Keratinocyte (primary cell): ENCODE measurements at regions not wholly inside any gene's neighbourhood (a gene's known extent, or its start where the extent isn't known, plus 50 kb on each side); places are given as distances from the start of the nearest gene placed in this dataset.

Source experiments
- DNase-seq: peaks from one replicate; pipeline ENCODE4 v3.0.0-alpha.2; 2011; ENCODE audit warnings: low read depth, missing footprints, low spot score
- FAIRE-seq: peaks from 2 replicates; lab custom pipeline; 2011; peaks lifted over from hg19 to GRCh38; lab: Jason Lieb, UNC
- H2AFZ ChIP-seq: 2 replicates; pipeline ENCODE4 v1.6.0; 2012; ENCODE audit warnings: low read length, control low read depth, inconsistent platforms; ENCODE audit not compliant: control insufficient read depth
- H3K27ac ChIP-seq: 2 replicates; pipeline ENCODE4 v1.5.1; 2011; ENCODE audit warnings: low read length; ENCODE audit not compliant: control insufficient read depth, insufficient read depth
- H3K27me3 ChIP-seq: 3 replicates; pipeline ENCODE4 v1.6.0; 2011; ENCODE audit warnings: low read length; ENCODE audit not compliant: control insufficient read depth, insufficient read depth; ENCODE audit errors: extremely low read depth
- H3K36me3 ChIP-seq, 2 experiments: 2 replicates in 1 of 2; 3 replicates in 1 of 2; pipeline ENCODE4 v1.5.1; 2011; ENCODE audit warnings: low read length in 2 of 2, mild to moderate bottlenecking in 1 of 2; ENCODE audit not compliant: control insufficient read depth in 2 of 2, insufficient read depth in 2 of 2; ENCODE audit errors: extremely low read depth in 1 of 2
- H3K4me1 ChIP-seq: 3 replicates; pipeline ENCODE4 v1.5.1; 2011; ENCODE audit warnings: low read length; ENCODE audit not compliant: control insufficient read depth, insufficient read depth; ENCODE audit errors: extremely low read depth
- H3K4me2 ChIP-seq: 3 replicates; pipeline ENCODE4 v1.6.0; 2011; ENCODE audit warnings: low read depth, low read length; ENCODE audit not compliant: control insufficient read depth, insufficient read depth; ENCODE audit errors: extremely low read depth
- H3K4me3 ChIP-seq, 3 experiments: fragments of 200-600 bp in 1 of 3; sonication (generic) in 1 of 3; 2 replicates in 2 of 3; 3 replicates in 1 of 3; pipeline ENCODE4 v1.5.1; 2011 to 2016; ENCODE audit warnings: low read length in 3 of 3, mild to moderate bottlenecking in 3 of 3, control low read depth in 2 of 3, inconsistent platforms in 1 of 3, low read depth in 1 of 3, mixed read lengths in 1 of 3, mixed run types in 1 of 3, moderate library complexity in 1 of 3; ENCODE audit not compliant: control insufficient read depth in 2 of 3, insufficient read depth in 2 of 3; ENCODE audit errors: extremely low read depth in 1 of 3
- H3K79me2 ChIP-seq: 2 replicates; pipeline ENCODE4 v1.6.0; 2012; ENCODE audit warnings: low read length; ENCODE audit not compliant: control insufficient read depth, insufficient read depth
- H3K9ac ChIP-seq: 3 replicates; pipeline ENCODE4 v1.6.0; 2011; ENCODE audit warnings: low read length; ENCODE audit not compliant: control insufficient read depth, insufficient read depth; ENCODE audit errors: extremely low read depth
- H3K9me1 ChIP-seq: 3 replicates; pipeline ENCODE4 v1.6.0; 2011; ENCODE audit warnings: low read length; ENCODE audit not compliant: control insufficient read depth, insufficient read depth; ENCODE audit errors: extremely low read depth
- H3K9me3 ChIP-seq: 2 replicates; pipeline ENCODE4 v1.5.1; 2012; ENCODE audit warnings: low read depth, low read length; ENCODE audit not compliant: control insufficient read depth
- H4K20me1 ChIP-seq: 3 replicates; pipeline ENCODE4 v1.6.0; 2011; ENCODE audit warnings: low read length; ENCODE audit not compliant: control insufficient read depth, insufficient read depth; ENCODE audit errors: extremely low read depth
- EZH2 ChIP-seq: IDR thresholded peaks from one replicate; pipeline ENCODE4 v1.6.1; 2012; ENCODE audit warnings: inconsistent platforms, mild to moderate bottlenecking, low read length, moderate library complexity
- dilution Hi-C: fragments of 300-500 bp; cut with MboI; formaldehyde crosslinking; loops from one replicate; pipeline ENCODE4 v1.7.0; 2020; ENCODE audit warnings: low sequenced_read_pairs; ENCODE audit not compliant: extremely low pct_ligation_motif_present
- TF ChIP-seq, protein P1 (sequence below), 3 experiments: IDR thresholded peaks in 1 of 3; conservative IDR thresholded peaks in 1 of 3; optimal IDR thresholded peaks in 1 of 3; 2 replicates in 2 of 3; 3 replicates in 1 of 3; pipeline versions ENCODE3 to v1.5.1; 2011; ENCODE audit warnings: low read length in 3 of 3, mild to moderate bottlenecking in 3 of 3, moderate library complexity in 2 of 3, control low read depth in 1 of 3, inconsistent platforms in 1 of 3; ENCODE audit not compliant: insufficient read depth in 2 of 3; ENCODE audit errors: extremely low read depth in 1 of 3

DNA sequence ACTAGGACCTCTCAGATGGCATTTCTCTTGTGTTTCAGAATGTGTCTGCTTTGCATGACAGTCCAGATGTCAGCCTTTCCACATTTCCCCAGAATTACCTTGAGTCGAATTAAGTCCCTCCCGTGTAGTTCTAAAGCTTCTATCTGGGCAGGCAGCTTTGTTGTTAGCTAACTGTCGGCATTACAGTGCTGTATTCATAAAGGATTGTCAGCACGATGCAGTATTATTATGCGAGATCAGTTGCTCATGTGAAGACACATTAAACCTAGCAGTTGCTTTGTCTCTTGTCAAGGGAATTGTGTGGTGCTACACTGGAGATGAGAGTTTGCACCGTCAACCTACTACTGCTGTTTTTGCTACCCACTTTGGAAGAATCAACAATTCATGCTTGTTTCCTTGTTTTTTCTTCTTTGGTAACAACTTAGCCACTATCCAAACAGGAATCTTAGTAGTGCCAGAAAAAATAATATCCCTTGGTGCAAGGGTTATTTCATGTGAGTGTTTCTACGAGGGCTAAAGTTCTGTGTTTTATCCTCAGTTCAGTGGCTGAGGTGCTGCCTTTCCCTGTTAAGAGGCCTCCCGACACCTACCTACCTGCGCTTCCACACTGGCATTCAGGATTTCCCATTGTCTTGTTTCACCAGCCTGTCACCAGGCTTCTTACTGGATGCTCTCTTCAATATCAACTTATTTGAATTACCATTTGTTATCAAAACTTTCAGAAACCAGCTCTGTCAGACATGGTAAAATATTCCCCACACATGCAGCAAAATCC is 297.9 kb upstream of the G2E3 start:
- Histone ChIP-seq H3K9me1 (no peaks in the 10 kb centered on the region), H3K27ac (no peak overlapping the region), H3K9me3 (no peaks in the 10 kb centered on the region), H3K4me1 (no peaks in the 10 kb centered on the region), H4K20me1 (no peaks in the 10 kb centered on the region), H3K4me2 (no peak overlapping the region), H3K36me3 (no peaks in the 10 kb centered on the region), H3K4me3 (no peak overlapping the region), H2AFZ (no peak overlapping the region), H3K79me2 (no peaks in the 10 kb centered on the region), H3K9ac (no peak overlapping the region), H3K27me3 (no peaks in the 10 kb centered on the region)
- TF ChIP-seq, protein P1, sequence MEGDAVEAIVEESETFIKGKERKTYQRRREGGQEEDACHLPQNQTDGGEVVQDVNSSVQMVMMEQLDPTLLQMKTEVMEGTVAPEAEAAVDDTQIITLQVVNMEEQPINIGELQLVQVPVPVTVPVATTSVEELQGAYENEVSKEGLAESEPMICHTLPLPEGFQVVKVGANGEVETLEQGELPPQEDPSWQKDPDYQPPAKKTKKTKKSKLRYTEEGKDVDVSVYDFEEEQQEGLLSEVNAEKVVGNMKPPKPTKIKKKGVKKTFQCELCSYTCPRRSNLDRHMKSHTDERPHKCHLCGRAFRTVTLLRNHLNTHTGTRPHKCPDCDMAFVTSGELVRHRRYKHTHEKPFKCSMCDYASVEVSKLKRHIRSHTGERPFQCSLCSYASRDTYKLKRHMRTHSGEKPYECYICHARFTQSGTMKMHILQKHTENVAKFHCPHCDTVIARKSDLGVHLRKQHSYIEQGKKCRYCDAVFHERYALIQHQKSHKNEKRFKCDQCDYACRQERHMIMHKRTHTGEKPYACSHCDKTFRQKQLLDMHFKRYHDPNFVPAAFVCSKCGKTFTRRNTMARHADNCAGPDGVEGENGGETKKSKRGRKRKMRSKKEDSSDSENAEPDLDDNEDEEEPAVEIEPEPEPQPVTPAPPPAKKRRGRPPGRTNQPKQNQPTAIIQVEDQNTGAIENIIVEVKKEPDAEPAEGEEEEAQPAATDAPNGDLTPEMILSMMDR (optimal IDR thresholded peaks at IDR 0.05 in 1 of 3, IDR thresholded peaks at IDR 0.05 in 1 of 3, conservative IDR thresholded peaks at IDR 0.05 in 1 of 3; ENCODE audit: extremely low read depth in 1 of 3, insufficient read depth in 2 of 3, low read length in 3 of 3): no peak
- TF ChIP-seq EZH2: no peak
- no peak for DNase-seq
- no peak for FAIRE-seq
- dilution Hi-C loops: no loop called here

DNA sequence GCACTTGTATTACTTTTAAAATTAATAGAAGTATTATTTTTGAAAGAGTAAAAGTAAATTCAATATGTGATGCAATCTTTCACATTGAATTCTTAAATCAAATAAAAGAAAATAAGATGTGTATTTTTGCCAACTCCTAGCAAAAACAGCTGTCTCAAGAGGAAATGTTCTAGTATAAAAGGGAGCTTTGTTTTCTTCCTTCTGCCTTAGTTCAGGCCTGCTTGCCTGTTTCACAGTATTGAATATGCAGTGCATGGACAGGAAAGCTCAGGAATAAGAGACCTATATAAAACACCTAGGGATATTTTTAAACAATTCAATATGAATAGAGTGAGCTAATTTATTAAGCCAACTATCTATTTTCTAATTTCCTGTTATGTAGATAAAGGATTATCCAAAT is 294.8 kb upstream of the G2E3 start:
- dilution Hi-C loops: no loop called here
- Histone ChIP-seq H3K4me1 (peaks cover 10% of the 10 kb centered on the region), H3K9me1 (no peaks in the 10 kb centered on the region), H3K4me2 (no peak overlapping the region), H3K36me3 (no peaks in the 10 kb centered on the region), H2AFZ (no peak overlapping the region), H4K20me1 (no peaks in the 10 kb centered on the region), H3K4me3 (no peak overlapping the region), H3K9me3 (no peaks in the 10 kb centered on the region), H3K27ac (no peak overlapping the region), H3K9ac (no peak overlapping the region), H3K27me3 (no peaks in the 10 kb centered on the region), H3K79me2 (no peaks in the 10 kb centered on the region)
- no peak for DNase-seq
- FAIRE-seq: no peak
- no peak for TF ChIP-seq EZH2
- TF ChIP-seq, protein P1 (optimal IDR thresholded peaks at IDR 0.05 in 1 of 3, IDR thresholded peaks at IDR 0.05 in 1 of 3, conservative IDR thresholded peaks at IDR 0.05 in 1 of 3; ENCODE audit: extremely low read depth in 1 of 3, insufficient read depth in 2 of 3, low read length in 3 of 3): no peak
